Lower leg skin (tissue), 3 donors: ENCODE measurements at regions not wholly inside any gene's neighbourhood (a gene's known extent, or its start where the extent isn't known, plus 50 kb on each side); places are given as distances from the start of the nearest gene placed in this dataset.

Experiments
- CTCF ChIP-seq, 3 donors: fragments of 450-650 bp; IDR thresholded peaks; one replicate each; pipeline ENCODE4 v1.5.1; 2016; ENCODE audit warnings: antibody characterized with exemption in 3 of 3, mild to moderate bottlenecking in 3 of 3, moderate library complexity in 2 of 3
- POLR2A ChIP-seq, 2 donors: fragments of 450-650 bp; IDR thresholded peaks; one replicate each; pipeline ENCODE4 v1.6.1; 2016 to 2017; ENCODE audit warnings: antibody characterized with exemption in 2 of 2, mild to moderate bottlenecking in 1 of 2, moderate library complexity in 1 of 2

- TF ChIP-seq CTCF (IDR thresholded peaks at IDR 0.05) (no peak), POLR2A (IDR thresholded peaks at IDR 0.05) (no peak)
Measured at GRCh38 chr10:124267231-124267885, 151.4 kb downstream of the OAT start.
